AG04449 (cell line): ENCODE measurements at regions not wholly inside any gene's neighbourhood (a gene's known extent, or its start where the extent isn't known, plus 50 kb on each side); places are given as distances from the start of the nearest gene placed in this dataset.

Source experiments
- CTCF ChIA-PET: fragments of 350-600 bp; formaldehyde crosslinking; extraction: SDS; loops from one replicate; lab custom pipeline; 2021; ENCODE audit warnings: antibody characterized with exemption; lab: Yijun Ruan, JAX
- POLR2A ChIA-PET: fragments of 400-600, 350-600 bp; formaldehyde crosslinking; extraction: SDS; loops from one replicate; lab custom pipeline; 2020; ENCODE audit warnings: antibody characterized with exemption, inconsistent platforms; lab: Yijun Ruan, JAX
- DNase-seq: peaks from one replicate; pipeline ENCODE4 v3.0.0-alpha.2; 2010; ENCODE audit warnings: low read depth, low spot score
- H3K4me3 ChIP-seq: 2 replicates; pipeline ENCODE4 v1.5.1; 2011; ENCODE audit warnings: low read depth, mild to moderate bottlenecking, control low read depth, low read length
- TF ChIP-seq, protein P1 (sequence below): IDR thresholded peaks from one replicate; pipeline ENCODE4 v1.5.1; 2011; ENCODE audit warnings: mild to moderate bottlenecking, moderate library complexity, low read length, control low read depth, inconsistent platforms; ENCODE audit not compliant: insufficient read depth; ENCODE audit errors: missing control alignments

GRCh38 chr12:4012977-4013968 lies 140.1 kb upstream of the PARP11 start:
- TF ChIP-seq, protein P1, sequence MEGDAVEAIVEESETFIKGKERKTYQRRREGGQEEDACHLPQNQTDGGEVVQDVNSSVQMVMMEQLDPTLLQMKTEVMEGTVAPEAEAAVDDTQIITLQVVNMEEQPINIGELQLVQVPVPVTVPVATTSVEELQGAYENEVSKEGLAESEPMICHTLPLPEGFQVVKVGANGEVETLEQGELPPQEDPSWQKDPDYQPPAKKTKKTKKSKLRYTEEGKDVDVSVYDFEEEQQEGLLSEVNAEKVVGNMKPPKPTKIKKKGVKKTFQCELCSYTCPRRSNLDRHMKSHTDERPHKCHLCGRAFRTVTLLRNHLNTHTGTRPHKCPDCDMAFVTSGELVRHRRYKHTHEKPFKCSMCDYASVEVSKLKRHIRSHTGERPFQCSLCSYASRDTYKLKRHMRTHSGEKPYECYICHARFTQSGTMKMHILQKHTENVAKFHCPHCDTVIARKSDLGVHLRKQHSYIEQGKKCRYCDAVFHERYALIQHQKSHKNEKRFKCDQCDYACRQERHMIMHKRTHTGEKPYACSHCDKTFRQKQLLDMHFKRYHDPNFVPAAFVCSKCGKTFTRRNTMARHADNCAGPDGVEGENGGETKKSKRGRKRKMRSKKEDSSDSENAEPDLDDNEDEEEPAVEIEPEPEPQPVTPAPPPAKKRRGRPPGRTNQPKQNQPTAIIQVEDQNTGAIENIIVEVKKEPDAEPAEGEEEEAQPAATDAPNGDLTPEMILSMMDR, result no peak
- no peak for DNase-seq
- H3K4me3 ChIP-seq, result no peak overlapping the region
- ChIA-PET POLR2A (no interaction called here), CTCF (no interaction called here)

DNA sequence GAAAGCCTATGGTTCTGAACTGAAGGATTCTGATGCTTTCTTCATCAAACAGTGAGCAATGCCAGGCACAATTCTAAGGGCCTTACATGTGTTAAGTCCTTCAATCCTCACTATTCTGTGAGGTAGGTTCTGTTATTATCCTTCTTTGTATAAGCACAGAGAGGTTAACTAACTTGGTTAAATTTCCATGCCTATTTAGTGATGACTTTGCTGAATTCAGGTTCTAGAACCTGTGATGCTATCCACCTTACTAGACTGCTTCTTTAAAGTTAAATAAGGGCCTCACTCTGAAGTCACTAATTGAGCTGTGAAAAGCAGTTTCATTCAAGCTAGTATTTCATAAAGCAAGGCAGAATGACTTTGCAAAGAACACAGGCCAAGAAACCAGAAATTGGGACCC lies 138.9 kb upstream of the PARP11 start:
- TF ChIP-seq, protein P1, result no peak
- ChIA-PET CTCF (no interaction called here), POLR2A (no interaction called here)
- no peak for DNase-seq
- no peak overlapping the region for H3K4me3 ChIP-seq

GRCh38 chr12:4011597-4011996 lies 138.4 kb upstream of the PARP11 start:
- TF ChIP-seq, protein P1, result no peak
- POLR2A ChIA-PET, result no interaction called here
- DNase-seq, result no peak
- CTCF ChIA-PET, result interaction anchor here (1.3 kb wide), 1 partner anchor 16 kb away, joined by 3 read pairs; no protein-coding TSS in a partner anchor
- no peak overlapping the region for H3K4me3 ChIP-seq

- no peak overlapping the region for H3K4me3 ChIP-seq
- TF ChIP-seq, protein P1, result no peak
- POLR2A ChIA-PET, result no interaction called here
- CTCF ChIA-PET, result interaction anchor here (0.7 to 1.3 kb wide), 3 partner anchors 10 to 267 kb away, joined by 3 read pairs; no protein-coding TSS in a partner anchor
- DNase-seq, result no peak
Measured at GRCh38 chr12:4009979-4010704, 136.9 kb upstream of the PARP11 start.

- CTCF ChIA-PET, result interaction anchor here (0.6 to 1.6 kb wide), 3 partner anchors 11 to 270 kb away, joined by 3 to 5 read pairs (median 3); no protein-coding TSS in a partner anchor
- no peak overlapping the region for H3K4me3 ChIP-seq
- POLR2A ChIA-PET, result no interaction called here
Measured at GRCh38 chr12:4006743-4007142, 133.5 kb upstream of the PARP11 start.

More at GRCh38 chr12:4006743-4007142, 133.5 kb upstream of the PARP11 start:
- TF ChIP-seq, protein P1, result no peak
- no peak for DNase-seq
